Kidney epithelial cell (primary cell): ENCODE measurements at regions not wholly inside any gene's neighbourhood (a gene's known extent, or its start where the extent isn't known, plus 50 kb on each side); places are given as distances from the start of the nearest gene placed in this dataset.
"Not testable (repeated sequence)": the region's sequence is repeated elsewhere in the genome, so short reads cannot be mapped to it uniquely, and the experiment has no call there.

Source experiments
- DNase-seq: peaks from one replicate; pipeline ENCODE4 v3.0.0-alpha.2; 2010; ENCODE audit warnings: low read depth
- H3K27me3 ChIP-seq: 2 replicates; pipeline ENCODE4 v1.6.0; 2011; ENCODE audit warnings: low read length; ENCODE audit not compliant: control insufficient read depth, insufficient read depth
- H3K36me3 ChIP-seq: 2 replicates; pipeline ENCODE4 v1.5.1; 2011; ENCODE audit warnings: low read length; ENCODE audit not compliant: control insufficient read depth, insufficient read depth
- H3K4me3 ChIP-seq: 2 replicates; pipeline ENCODE4 v1.5.1; 2011; ENCODE audit warnings: low read depth, mild to moderate bottlenecking, control low read depth, low read length
- CTCF ChIP-seq: IDR thresholded peaks from 2 replicates; pipeline ENCODE4 v1.5.1; 2011; ENCODE audit warnings: mild to moderate bottlenecking, moderate library complexity, low read length, control low read depth, inconsistent platforms; ENCODE audit not compliant: insufficient read depth, poor library complexity, severe bottlenecking

DNA sequence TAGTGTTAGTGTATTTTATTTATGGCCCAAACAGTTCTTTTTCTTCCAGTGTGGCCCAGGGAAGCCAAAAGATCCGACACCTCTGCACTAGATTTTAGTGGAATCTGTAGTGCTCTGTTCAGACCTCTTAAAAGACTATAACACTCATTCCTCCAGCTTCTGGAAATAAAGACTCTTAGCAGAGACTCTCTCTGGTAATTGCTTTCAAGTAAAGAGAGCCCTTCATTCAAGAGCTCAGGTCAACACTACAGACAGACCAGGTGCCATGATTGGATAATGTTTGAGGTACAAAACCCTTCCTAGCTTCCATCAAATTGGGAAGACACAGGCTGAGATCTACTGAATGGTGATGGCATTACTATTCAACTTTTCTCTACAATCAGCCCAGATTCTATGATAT is 255.8 kb downstream of the PRDM9 start:
- H3K36me3 ChIP-seq = no peaks in the 10 kb centered on the region
- TF ChIP-seq CTCF = no peak
- no peaks in the 10 kb centered on the region for H3K27me3 ChIP-seq
- no peak for DNase-seq
- H3K4me3 ChIP-seq = no peak overlapping the region

DNA sequence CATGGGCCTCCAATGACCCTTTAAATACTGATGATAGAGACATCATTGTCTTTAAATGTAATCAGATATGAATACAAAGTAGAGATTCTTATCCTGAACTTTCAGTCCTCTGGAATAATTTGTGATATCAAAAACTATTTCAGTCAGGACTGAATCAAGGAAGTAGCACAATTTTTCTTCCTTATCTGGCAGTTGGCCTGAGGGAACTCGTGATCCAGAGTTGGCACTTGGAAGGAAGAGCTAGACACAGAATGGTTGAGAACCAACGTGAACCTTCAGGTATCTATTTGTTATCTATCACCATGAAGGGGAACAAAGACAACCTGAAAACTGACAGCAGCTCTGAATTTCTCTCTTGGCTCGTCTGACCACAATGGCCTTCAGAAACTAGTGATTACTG is 269.3 kb downstream of the PRDM9 start:
- Histone ChIP-seq H3K27me3 (no peaks in the 10 kb centered on the region), H3K36me3 (no peaks in the 10 kb centered on the region), H3K4me3 (no peak overlapping the region)
- no peak for DNase-seq
- no peak for TF ChIP-seq CTCF

GRCh38 chr5:23800307-23800706 is 292.9 kb downstream of the PRDM9 start:
- not testable (repeated sequence) for H3K36me3 ChIP-seq, H3K4me3 ChIP-seq, H3K27me3 ChIP-seq, DNase-seq
- TF ChIP-seq CTCF = peak; percentile 12

GRCh38 chr5:23820765-23821471 is 313.5 kb downstream of the PRDM9 start:
- Histone ChIP-seq H3K27me3 (no peaks in the 10 kb centered on the region), H3K4me3 (no peak overlapping the region), H3K36me3 (no peaks in the 10 kb centered on the region)
- DNase-seq = peak; percentile 32
- peak; percentile 72 for TF ChIP-seq CTCF

DNA sequence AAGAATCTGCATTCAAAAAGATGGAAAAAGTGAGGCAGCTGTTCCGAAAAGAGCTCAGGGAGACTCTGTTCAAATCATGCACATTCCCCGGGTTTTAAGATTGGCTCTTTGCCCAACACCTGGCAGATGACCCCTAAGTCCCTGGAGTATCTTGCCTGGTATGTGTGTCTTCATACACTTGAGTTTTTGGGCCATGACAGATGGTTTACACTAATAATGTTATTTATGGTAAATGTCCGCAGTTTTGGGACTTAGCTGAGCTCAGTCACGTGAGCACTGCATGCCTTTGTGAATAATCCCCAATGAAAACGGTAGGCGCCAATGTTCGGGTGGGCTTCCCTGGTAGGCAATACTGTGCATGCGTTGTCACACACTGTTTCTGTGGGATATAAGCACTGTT is 316.1 kb downstream of the PRDM9 start:
- H3K4me3 ChIP-seq = no peak overlapping the region
- no peak for TF ChIP-seq CTCF
- H3K36me3 ChIP-seq = no peaks in the 10 kb centered on the region
- no peaks in the 10 kb centered on the region for H3K27me3 ChIP-seq
- DNase-seq = no peak

DNA sequence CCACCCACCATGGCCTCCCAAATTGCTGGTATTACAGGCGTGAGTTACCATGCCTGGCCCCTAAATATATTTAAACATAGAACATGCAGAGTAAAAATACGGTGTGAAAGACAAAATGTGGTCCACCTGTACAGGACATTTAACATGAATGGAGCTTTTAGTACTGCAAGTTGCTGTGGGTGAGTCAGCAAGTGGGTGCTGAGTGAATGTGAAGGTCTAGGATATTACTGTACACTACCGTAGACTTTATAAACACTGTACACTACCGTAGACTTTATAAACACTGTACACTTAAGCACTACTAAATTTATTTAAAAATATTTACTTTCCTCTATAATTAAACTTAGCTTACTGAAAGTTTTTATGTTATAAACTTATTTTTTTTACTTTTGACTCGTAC is 317.8 kb downstream of the PRDM9 start:
- no peak for TF ChIP-seq CTCF
- no peaks in the 10 kb centered on the region for H3K27me3 ChIP-seq
- DNase-seq = no peak

More for the DNA sequence above, 317.8 kb downstream of the PRDM9 start:
- Histone ChIP-seq H3K36me3 (no peaks in the 10 kb centered on the region), H3K4me3 (no peak overlapping the region)
